Coronary artery (tissue), 2 donors: ENCODE measurements at regions not wholly inside any gene's neighbourhood (a gene's known extent, or its start where the extent isn't known, plus 50 kb on each side); places are given as distances from the start of the nearest gene placed in this dataset.

ENCODE experiments used
- DNase-seq: peaks from one replicate; pipeline ENCODE4 v3.0.0-alpha.2; 2017; ENCODE audit warnings: low spot score
- H3K27ac ChIP-seq, 2 donors: fragments of 200-600 bp; sonication (generic); one replicate each; pipeline ENCODE4 v1.5.1; 2016 to 2019
- H3K4me3 ChIP-seq: fragments of 200-600 bp; sonication (generic); 2 replicates; pipeline ENCODE4 v1.5.1; 2016; ENCODE audit warnings: mild to moderate bottlenecking, moderate library complexity
- TF ChIP-seq, protein P1 (sequence below): fragments of 200-600 bp; sonication (generic); IDR thresholded peaks from one replicate; pipeline ENCODE4 v1.5.1; 2019; ENCODE audit warnings: antibody characterized with exemption

DNA sequence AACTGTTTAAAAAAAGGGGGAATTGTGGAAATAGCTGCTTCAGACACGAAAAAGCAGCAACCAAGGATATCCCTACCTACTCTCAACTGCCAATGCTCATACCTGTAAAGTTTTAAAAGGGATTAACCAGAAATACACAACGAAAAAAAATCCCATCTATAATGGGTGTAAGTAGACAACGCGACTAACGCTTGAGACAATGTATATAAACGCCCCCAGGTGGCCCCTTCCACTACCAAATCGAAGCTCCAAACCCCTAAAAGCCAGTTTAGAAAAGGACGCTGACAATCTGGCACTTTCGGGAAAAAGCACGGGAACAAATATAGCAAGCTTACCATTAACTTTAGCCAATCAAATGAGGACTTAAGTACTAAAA is 94.5 kb upstream of the BTN3A2 start:
- Histone ChIP-seq H3K4me3 (no peak overlapping the region), H3K27ac (no peak overlapping the region)
- TF ChIP-seq, protein P1, sequence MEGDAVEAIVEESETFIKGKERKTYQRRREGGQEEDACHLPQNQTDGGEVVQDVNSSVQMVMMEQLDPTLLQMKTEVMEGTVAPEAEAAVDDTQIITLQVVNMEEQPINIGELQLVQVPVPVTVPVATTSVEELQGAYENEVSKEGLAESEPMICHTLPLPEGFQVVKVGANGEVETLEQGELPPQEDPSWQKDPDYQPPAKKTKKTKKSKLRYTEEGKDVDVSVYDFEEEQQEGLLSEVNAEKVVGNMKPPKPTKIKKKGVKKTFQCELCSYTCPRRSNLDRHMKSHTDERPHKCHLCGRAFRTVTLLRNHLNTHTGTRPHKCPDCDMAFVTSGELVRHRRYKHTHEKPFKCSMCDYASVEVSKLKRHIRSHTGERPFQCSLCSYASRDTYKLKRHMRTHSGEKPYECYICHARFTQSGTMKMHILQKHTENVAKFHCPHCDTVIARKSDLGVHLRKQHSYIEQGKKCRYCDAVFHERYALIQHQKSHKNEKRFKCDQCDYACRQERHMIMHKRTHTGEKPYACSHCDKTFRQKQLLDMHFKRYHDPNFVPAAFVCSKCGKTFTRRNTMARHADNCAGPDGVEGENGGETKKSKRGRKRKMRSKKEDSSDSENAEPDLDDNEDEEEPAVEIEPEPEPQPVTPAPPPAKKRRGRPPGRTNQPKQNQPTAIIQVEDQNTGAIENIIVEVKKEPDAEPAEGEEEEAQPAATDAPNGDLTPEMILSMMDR = no peak
- DNase-seq = no peak

DNA sequence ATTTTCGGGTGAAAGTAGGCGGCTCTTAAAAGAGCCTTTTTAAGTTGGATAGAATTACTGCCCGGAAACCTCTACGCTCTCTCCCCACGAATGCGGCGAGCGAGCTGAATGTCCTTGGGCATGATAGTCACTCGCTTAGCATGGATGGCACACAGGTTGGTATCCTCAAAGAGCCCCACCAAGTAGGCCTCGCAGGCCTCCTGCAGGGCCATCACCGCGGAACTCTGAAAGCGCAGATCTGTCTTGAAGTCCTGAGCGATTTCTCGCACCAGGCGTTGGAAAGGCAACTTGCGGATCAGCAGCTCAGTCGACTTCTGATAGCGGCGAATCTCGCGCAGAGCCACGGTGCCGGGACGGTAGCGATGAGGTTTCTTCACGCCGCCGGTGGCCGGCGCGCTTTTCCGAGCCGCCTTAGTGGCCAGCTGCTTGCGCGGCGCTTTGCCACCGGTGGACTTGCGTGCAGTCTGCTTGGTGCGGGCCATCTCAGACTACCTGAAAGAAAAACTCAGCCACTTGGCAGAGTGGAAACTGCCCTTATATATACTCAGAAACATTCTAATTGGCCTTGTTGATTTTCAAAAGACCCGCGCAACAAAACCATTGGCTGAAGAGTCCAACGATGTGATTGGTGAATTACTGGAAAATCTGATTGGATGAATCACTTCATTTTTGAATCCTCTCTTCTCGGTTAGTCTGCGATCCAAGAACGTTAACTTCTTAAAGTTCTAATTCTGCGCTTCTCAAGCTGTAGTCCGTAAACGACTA is 93.9 kb upstream of the BTN3A2 start:
- Histone ChIP-seq H3K27ac (peak overlapping the region; percentile 91 to 94), H3K4me3 (peak overlapping the region; percentile 70)
- DNase-seq = peak; percentile 77

DNA sequence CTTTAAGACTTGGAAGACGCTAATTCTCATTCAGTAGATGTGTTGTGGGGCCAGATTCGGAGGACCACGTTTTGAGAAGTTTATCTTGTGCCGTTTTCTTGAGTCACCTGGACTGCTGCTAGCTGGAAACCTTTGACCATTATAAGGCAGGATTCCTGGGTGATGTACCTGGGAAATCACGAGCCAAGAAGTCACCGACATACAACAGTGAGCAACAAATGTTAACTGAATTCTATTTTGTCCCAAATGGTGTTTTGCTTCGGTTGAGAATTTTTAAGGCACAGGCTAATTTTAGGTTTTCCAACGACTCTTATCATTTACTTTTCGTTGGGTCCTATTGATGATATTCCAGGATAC is 93.4 kb upstream of the BTN3A2 start:
- DNase-seq = no peak
- Histone ChIP-seq H3K27ac (peak overlapping the region; percentile 91 to 94), H3K4me3 (peak overlapping the region; percentile 70)
- TF ChIP-seq, protein P1 = no peak

More for the DNA sequence above, 93.9 kb upstream of the BTN3A2 start:
- TF ChIP-seq, protein P1 = no peak

DNA sequence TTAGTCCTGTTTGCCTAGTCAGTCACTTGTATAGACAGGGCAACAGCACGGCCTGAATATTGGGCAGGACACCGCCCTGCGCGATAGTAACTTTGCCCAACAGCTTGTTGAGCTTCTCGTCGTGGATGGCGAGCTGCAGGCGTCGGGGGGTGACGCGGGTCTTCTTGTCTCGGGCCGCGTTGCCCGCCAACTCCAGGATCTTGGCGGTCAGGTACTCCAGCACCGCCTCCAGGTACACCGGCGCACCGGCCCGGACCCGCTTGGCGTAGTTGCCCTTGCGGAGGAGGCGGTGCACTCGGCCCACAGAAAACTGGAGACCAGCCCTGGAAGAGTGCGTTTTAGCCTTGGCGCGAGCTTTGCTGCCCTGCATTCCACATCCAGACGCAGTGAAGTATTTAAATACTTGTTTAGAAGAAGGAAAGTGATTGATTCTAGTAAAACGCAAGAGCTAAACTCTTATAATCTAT is 92.8 kb upstream of the BTN3A2 start:
- peak; percentile 81 for DNase-seq
- TF ChIP-seq, protein P1 = no peak
- Histone ChIP-seq H3K4me3 (peak overlapping the region; percentile 70), H3K27ac (peak overlapping the region; percentile 91 to 94)

DNA sequence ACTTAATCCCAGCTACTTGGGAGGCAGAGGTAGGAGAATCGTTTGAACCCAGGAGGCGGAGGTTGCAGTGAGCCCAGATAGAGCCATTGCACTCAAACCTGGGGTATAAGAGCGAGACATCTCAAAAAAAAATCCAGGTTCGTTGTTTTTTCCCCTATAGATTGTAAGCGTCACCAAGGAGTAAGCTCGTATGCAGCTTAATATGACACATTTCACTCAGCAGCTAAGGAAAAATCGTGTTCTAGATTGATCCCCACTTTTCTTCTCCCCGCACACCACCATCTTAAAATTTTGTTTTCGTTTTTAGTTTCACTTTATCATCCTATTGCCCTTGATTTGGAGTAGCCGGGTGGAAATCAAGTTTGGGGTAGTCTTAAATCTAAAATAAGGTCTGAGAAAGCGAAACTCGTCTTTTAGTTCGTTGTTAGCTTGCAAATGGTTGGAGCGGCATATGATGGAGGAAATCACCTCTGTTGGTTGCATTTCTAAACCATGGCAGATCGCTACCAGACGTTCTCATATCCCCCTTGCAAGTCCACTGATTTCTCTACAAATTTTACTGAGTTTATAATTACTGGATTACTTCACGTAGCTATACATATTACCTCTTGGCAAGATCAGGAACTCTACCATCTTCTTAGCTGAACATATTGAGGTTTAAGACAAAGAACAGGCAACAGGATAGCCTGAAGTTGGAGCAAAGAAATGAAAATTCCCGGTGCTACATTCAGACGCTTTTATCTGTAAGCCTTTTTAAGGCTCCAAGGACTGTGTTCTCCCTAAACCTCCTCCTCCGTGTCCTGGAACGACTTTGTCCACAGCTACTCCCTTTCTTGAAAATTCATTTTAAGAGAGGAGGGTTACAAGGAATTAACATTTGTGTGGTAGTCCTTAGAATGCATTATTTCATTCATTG is 91.1 kb upstream of the BTN3A2 start:
- Histone ChIP-seq H3K27ac (peak overlapping the region; percentile 91 to 97), H3K4me3 (peak overlapping the region; percentile 72)
- no peak for DNase-seq
- TF ChIP-seq, protein P1 = no peak

DNA sequence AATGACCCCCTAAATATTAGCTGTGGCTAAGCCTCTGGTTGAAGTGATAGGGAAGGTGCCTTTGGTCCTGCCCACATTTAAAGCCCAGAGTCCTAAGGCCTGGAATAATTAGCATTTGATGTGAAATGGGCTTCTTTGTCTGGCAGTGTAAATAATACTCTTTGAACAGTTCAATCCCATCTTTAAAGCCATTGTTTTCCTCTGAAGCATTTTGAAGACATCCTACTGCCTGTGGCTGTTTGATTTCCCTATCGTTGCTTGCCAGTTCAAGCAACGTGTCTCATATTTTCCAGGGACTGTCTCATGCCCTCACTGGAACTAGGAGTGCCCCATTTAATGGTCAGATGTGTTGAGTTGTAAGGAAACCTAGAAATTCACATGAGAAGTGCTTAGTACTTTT is 89.3 kb upstream of the BTN3A2 start:
- TF ChIP-seq, protein P1 = no peak
- no peak overlapping the region for H3K4me3 ChIP-seq
- no peak for DNase-seq
- no peak overlapping the region for H3K27ac ChIP-seq
